ENCODE measurements at regions not wholly inside any gene's neighbourhood (a gene's known extent, or its start where the extent isn't known, plus 50 kb on each side); places are given as distances from the start of the nearest gene placed in this dataset.

- Mint-ChIP-seq H3K36me3 (ENCODE audit: low read depth, unreplicated experiment) (no peaks in the 10 kb centered on the region), H3K27ac (ENCODE audit: unreplicated experiment) (no peak overlapping the region), H3K4me1 (ENCODE audit: unreplicated experiment) (no peaks in the 10 kb centered on the region), H3K4me3 (ENCODE audit: unreplicated experiment) (no peak overlapping the region), H3K9me3 (ENCODE audit: unreplicated experiment) (no peaks in the 10 kb centered on the region), H3K27me3 (ENCODE audit: unreplicated experiment) (no peaks in the 10 kb centered on the region)
- TF ChIP-seq CTCF (IDR thresholded peaks at IDR 0.05; ENCODE audit: unreplicated experiment): no peak
- DNase-seq (ENCODE audit: low spot score): no peak
Measured at GRCh38 chr2:156199588-156199987, 132.9 kb downstream of the NR4A2 start.

GRCh38 chr2:156196031-156196430 is 136.5 kb downstream of the NR4A2 start:
- H3K27me3 Mint-ChIP-seq (ENCODE audit: unreplicated experiment): no peaks in the 10 kb centered on the region
- H3K36me3 Mint-ChIP-seq (ENCODE audit: low read depth, unreplicated experiment): no peaks in the 10 kb centered on the region
- no peak overlapping the region for H3K27ac Mint-ChIP-seq (ENCODE audit: unreplicated experiment)
- no peaks in the 10 kb centered on the region for H3K4me1 Mint-ChIP-seq (ENCODE audit: unreplicated experiment)
- H3K9me3 Mint-ChIP-seq (ENCODE audit: unreplicated experiment): no peaks in the 10 kb centered on the region
- DNase-seq (ENCODE audit: low spot score): no peak
- no peak overlapping the region for H3K4me3 Mint-ChIP-seq (ENCODE audit: unreplicated experiment)
- no peak for TF ChIP-seq CTCF (IDR thresholded peaks at IDR 0.05; ENCODE audit: unreplicated experiment)

- DNase-seq (ENCODE audit: low spot score): no peak
- Mint-ChIP-seq H3K4me3 (ENCODE audit: unreplicated experiment) (no peak overlapping the region), H3K27ac (ENCODE audit: unreplicated experiment) (no peak overlapping the region), H3K9me3 (ENCODE audit: unreplicated experiment) (no peaks in the 10 kb centered on the region), H3K36me3 (ENCODE audit: low read depth, unreplicated experiment) (no peaks in the 10 kb centered on the region), H3K4me1 (ENCODE audit: unreplicated experiment) (no peaks in the 10 kb centered on the region), H3K27me3 (ENCODE audit: unreplicated experiment) (no peaks in the 10 kb centered on the region)
- TF ChIP-seq CTCF (IDR thresholded peaks at IDR 0.05; ENCODE audit: unreplicated experiment): no peak
Measured at GRCh38 chr2:156192468-156192867, 140.1 kb downstream of the NR4A2 start.

GRCh38 chr2:156191527-156191926 is 141.0 kb downstream of the NR4A2 start:
- peaks cover 2% of the 10 kb centered on the region for H3K27me3 Mint-ChIP-seq (ENCODE audit: unreplicated experiment)
- DNase-seq (ENCODE audit: low spot score): no peak
- no peaks in the 10 kb centered on the region for H3K36me3 Mint-ChIP-seq (ENCODE audit: low read depth, unreplicated experiment)
- no peak overlapping the region for H3K4me3 Mint-ChIP-seq (ENCODE audit: unreplicated experiment)
- no peak for TF ChIP-seq CTCF (IDR thresholded peaks at IDR 0.05; ENCODE audit: unreplicated experiment)
- H3K9me3 Mint-ChIP-seq (ENCODE audit: unreplicated experiment): no peaks in the 10 kb centered on the region
- H3K4me1 Mint-ChIP-seq (ENCODE audit: unreplicated experiment): no peaks in the 10 kb centered on the region
- H3K27ac Mint-ChIP-seq (ENCODE audit: unreplicated experiment): no peak overlapping the region

GRCh38 chr2:156190517-156190916 is 142.0 kb downstream of the NR4A2 start:
- peaks cover 2% of the 10 kb centered on the region for H3K27me3 Mint-ChIP-seq (ENCODE audit: unreplicated experiment)
- peaks cover 1% of the 10 kb centered on the region for H3K4me1 Mint-ChIP-seq (ENCODE audit: unreplicated experiment)
- no peak for TF ChIP-seq CTCF (IDR thresholded peaks at IDR 0.05; ENCODE audit: unreplicated experiment)
- DNase-seq (ENCODE audit: low spot score): no peak
- H3K36me3 Mint-ChIP-seq (ENCODE audit: low read depth, unreplicated experiment): no peaks in the 10 kb centered on the region
- no peaks in the 10 kb centered on the region for H3K9me3 Mint-ChIP-seq (ENCODE audit: unreplicated experiment)
- no peak overlapping the region for H3K4me3 Mint-ChIP-seq (ENCODE audit: unreplicated experiment)
- no peak overlapping the region for H3K27ac Mint-ChIP-seq (ENCODE audit: unreplicated experiment)
